ENCODE measurements at regions not wholly inside any gene's neighbourhood (a gene's known extent, or its start where the extent isn't known, plus 50 kb on each side); places are given as distances from the start of the nearest gene placed in this dataset.

GRCh38 chr3:117442566-117442965, 733.0 kb downstream of the TUSC7 start:
- Histone ChIP-seq H3K27me3 (ENCODE audit: control insufficient read depth in 2 of 2, insufficient read depth in 2 of 2, low read length in 2 of 2) (no peaks in the 10 kb centered on the region), H3K9ac (ENCODE audit: insufficient read depth in 1 of 2, low read depth in 2 of 2, low read length in 2 of 2) (no peak overlapping the region), H4K20me1 (replicated peaks; ENCODE audit: control insufficient read depth, insufficient read depth, low read length) (no peaks in the 10 kb centered on the region), H2AFZ (ENCODE audit: low read depth, low read length) (no peak overlapping the region), H3K36me3 (ENCODE audit: control insufficient read depth, insufficient read depth, low read length) (no peaks in the 10 kb centered on the region), H3K79me2 (ENCODE audit: control insufficient read depth, insufficient read depth, low read length) (no peaks in the 10 kb centered on the region), H3K27ac (ENCODE audit: extremely low read depth, low read depth, low read length) (no peak overlapping the region), H3K4me3 (no peak overlapping the region), H3K4me2 (ENCODE audit: insufficient read depth, low read length) (no peak overlapping the region), H3K9me3 (replicated peaks; ENCODE audit: control insufficient read depth, insufficient read depth, low read depth, low read length) (no peaks in the 10 kb centered on the region), H3K9me1 (ENCODE audit: control insufficient read depth, insufficient read depth, low read length) (no peaks in the 10 kb centered on the region), H3K4me1 (replicated peaks in 1 of 2; ENCODE audit: control insufficient read depth in 2 of 2, insufficient read depth in 2 of 2, low read length in 2 of 2) (no peaks in the 10 kb centered on the region)
- ChIA-PET CTCF (ENCODE audit: low intra/inter-chr PET ratio) (no interaction called here), POLR2A (no interaction called here)
- no peak for FAIRE-seq
- TF ChIP-seq ARID2 (IDR thresholded peaks at IDR 0.05): no peak
- TF ChIP-seq SMC3 (conservative IDR thresholded peaks at IDR 0.05; ENCODE audit: insufficient read depth, low read depth, low read length): no peak
- TF ChIP-seq, protein P1, sequence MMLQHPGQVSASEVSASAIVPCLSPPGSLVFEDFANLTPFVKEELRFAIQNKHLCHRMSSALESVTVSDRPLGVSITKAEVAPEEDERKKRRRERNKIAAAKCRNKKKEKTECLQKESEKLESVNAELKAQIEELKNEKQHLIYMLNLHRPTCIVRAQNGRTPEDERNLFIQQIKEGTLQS (IDR thresholded peaks at IDR 0.05): no peak
- TF ChIP-seq, protein P1 (CRISPR knock-in tag; conservative IDR thresholded peaks at IDR 0.05): no peak
- TF ChIP-seq PHTF2 (CRISPR knock-in tag; IDR thresholded peaks at IDR 0.05): no peak
- no peak for TF ChIP-seq ELF4 (CRISPR knock-in tag; IDR thresholded peaks at IDR 0.05)
- TF ChIP-seq TAF15 (IDR thresholded peaks at IDR 0.05; ENCODE audit: low read depth, low read length): no peak
- no peak for DNase-seq (ENCODE audit: extremely low read depth in 1 of 4, low spot score in 3 of 4)
- intact Hi-C loops (cut with micrococcal nuclease): no loop called here
- ATAC-seq: no peak
- in situ Hi-C loops (cut with MboI): no loop called here
- WGBS (ENCODE audit: insufficient coverage, low coverage, missing lambda C conversion rate): 2% methylated on average over 4 of the region's 4 CpGs
- no TSS peak for BruUV-seq (replicated peaks)

GRCh38 chr3:117443014-117443413, 733.4 kb downstream of the TUSC7 start:
- no peak overlapping the region for H3K4me3 ChIP-seq
- in situ Hi-C loops (cut with MboI): no loop called here
- no peak overlapping the region for H3K9ac ChIP-seq (ENCODE audit: insufficient read depth in 1 of 2, low read depth in 2 of 2, low read length in 2 of 2)
- intact Hi-C loops (cut with micrococcal nuclease): no loop called here
- H3K4me2 ChIP-seq (ENCODE audit: insufficient read depth, low read length): no peak overlapping the region
- ChIA-PET CTCF (ENCODE audit: low intra/inter-chr PET ratio) (no interaction called here), POLR2A (no interaction called here)
- no peaks in the 10 kb centered on the region for H3K36me3 ChIP-seq (ENCODE audit: control insufficient read depth, insufficient read depth, low read length)
- no peaks in the 10 kb centered on the region for H3K4me1 ChIP-seq (replicated peaks in 1 of 2; ENCODE audit: control insufficient read depth in 2 of 2, insufficient read depth in 2 of 2, low read length in 2 of 2)
- no peaks in the 10 kb centered on the region for H3K9me3 ChIP-seq (replicated peaks; ENCODE audit: control insufficient read depth, insufficient read depth, low read depth, low read length)
- ATAC-seq: no peak
- H3K27ac ChIP-seq (ENCODE audit: extremely low read depth, low read depth, low read length): no peak overlapping the region
- no peak overlapping the region for H2AFZ ChIP-seq (ENCODE audit: low read depth, low read length)
- BruUV-seq (replicated peaks): no TSS peak
- WGBS (ENCODE audit: insufficient coverage, low coverage, missing lambda C conversion rate): 0% methylated on average over 5 of the region's 5 CpGs
- no peak for DNase-seq (ENCODE audit: extremely low read depth in 1 of 4, low spot score in 3 of 4)
- no peaks in the 10 kb centered on the region for H3K9me1 ChIP-seq (ENCODE audit: control insufficient read depth, insufficient read depth, low read length)
- no peaks in the 10 kb centered on the region for H4K20me1 ChIP-seq (replicated peaks; ENCODE audit: control insufficient read depth, insufficient read depth, low read length)
- no peaks in the 10 kb centered on the region for H3K79me2 ChIP-seq (ENCODE audit: control insufficient read depth, insufficient read depth, low read length)
- FAIRE-seq: no peak
- H3K27me3 ChIP-seq (ENCODE audit: control insufficient read depth in 2 of 2, insufficient read depth in 2 of 2, low read length in 2 of 2): no peaks in the 10 kb centered on the region
- no peak for TF ChIP-seq PTRF (tag; IDR thresholded peaks at IDR 0.05)
- TF ChIP-seq ZNF277 (CRISPR knock-in tag; IDR thresholded peaks at IDR 0.05; ENCODE audit: borderline replicate concordance): no peak
- no peak for TF ChIP-seq ZNF239 (CRISPR knock-in tag; IDR thresholded peaks at IDR 0.05)
- TF ChIP-seq PCBP1 (IDR thresholded peaks at IDR 0.05; ENCODE audit: low read depth, low read length, poor library complexity, severe bottlenecking): no peak
- TF ChIP-seq RBM17 (IDR thresholded peaks at IDR 0.05; ENCODE audit: borderline replicate concordance, low read depth, low read length): no peak
- TF ChIP-seq ZNF76 (CRISPR knock-in tag; IDR thresholded peaks at IDR 0.05; ENCODE audit: borderline replicate concordance): no peak

All from K562 (cell line).